HepG2 (cell line): ENCODE measurements at regions not wholly inside any gene's neighbourhood (a gene's known extent, or its start where the extent isn't known, plus 50 kb on each side); places are given as distances from the start of the nearest gene placed in this dataset.

Source experiments
- ATAC-seq: fragments of 200-7000 bp; cut with Tn5 transposase; 3 replicates; pipeline ENCODE4 v1.9.1; 2020; ENCODE audit warnings: mild to moderate bottlenecking, moderate library complexity
- BruUV-seq: library from RNA; stranded (reverse); fragments of 400-500 nt; replicated peaks from 2 replicates; lab custom pipeline; 2021; lab: Mats Ljungman, UMichigan
- CTCF ChIA-PET: fragments of 300-600 bp; formaldehyde crosslinking; extraction: SDS; loops from one replicate; lab custom pipeline; 2021; ENCODE audit warnings: low total read pairs, inconsistent platforms, low intra/inter-chr PET ratio; lab: Yijun Ruan, JAX
- POLR2A ChIA-PET: fragments of 350-600 bp; sonication (Branson Sonifier 250); formaldehyde crosslinking; loops from one replicate; lab custom pipeline; 2020; ENCODE audit warnings: antibody characterized with exemption, inconsistent platforms; lab: Yijun Ruan, JAX
- DNase-seq: peaks from one replicate; pipeline ENCODE4 v3.0.0-alpha.2; 2015; ENCODE audit warnings: low spot score
- FAIRE-seq: peaks from 3 replicates; lab custom pipeline; 2011; peaks lifted over from hg19 to GRCh38; lab: Jason Lieb, UNC
- H2AFZ ChIP-seq: one replicate; pipeline ENCODE4 v1.6.1; 2011; ENCODE audit warnings: low read length, inconsistent platforms
- H3K27ac ChIP-seq: fragments of 300-600 bp; 3 replicates; pipeline ENCODE4 v1.8.0; 2011; ENCODE audit warnings: mixed run types, mild to moderate bottlenecking, mixed read lengths, low read length, inconsistent platforms; ENCODE audit not compliant: insufficient read depth; ENCODE audit errors: extremely low read length
- H3K27me3 ChIP-seq, 2 experiments: fragments of 200-600 bp in 1 of 2; 2 replicates in 1 of 2; 3 replicates in 1 of 2; pipeline versions ENCODE4 v1.6.0 to v1.8.0; 2011; ENCODE audit warnings: low read length in 2 of 2, mild to moderate bottlenecking in 2 of 2, moderate library complexity in 2 of 2, inconsistent platforms in 1 of 2; ENCODE audit not compliant: insufficient read depth in 2 of 2, control insufficient read depth in 1 of 2
- H3K36me3 ChIP-seq, 2 experiments: fragments of 200-600 bp in 1 of 2; replicated peaks in 1 of 2; 2 replicates in 1 of 2; 3 replicates in 1 of 2; pipeline versions ENCODE4 v1.5.1 to v1.8.0; 2011; ENCODE audit warnings: low read length in 2 of 2, inconsistent platforms in 1 of 2; ENCODE audit not compliant: insufficient read depth in 2 of 2, control insufficient read depth in 1 of 2
- H3K4me1 ChIP-seq: 2 replicates; pipeline ENCODE4 v1.5.1; 2012; ENCODE audit warnings: low read length, inconsistent platforms; ENCODE audit not compliant: insufficient read depth
- H3K4me2 ChIP-seq: 2 replicates; pipeline ENCODE4 v1.6.0; 2011; ENCODE audit warnings: low read depth, low read length, inconsistent platforms
- H3K4me3 ChIP-seq, 3 experiments: fragments of 200-600 bp in 1 of 3; sonication (generic), shearing (Covaris generic) in 1 of 3; replicated peaks in 1 of 3; 2 replicates each; pipeline ENCODE4 v1.5.1; 2011 to 2016; ENCODE audit warnings: low read length in 3 of 3, inconsistent platforms in 2 of 3, low read depth in 2 of 3, mild to moderate bottlenecking in 2 of 3, control low read depth in 1 of 3, mixed read lengths in 1 of 3; ENCODE audit not compliant: insufficient read depth in 1 of 3
- H3K79me2 ChIP-seq: one replicate; pipeline ENCODE4 v1.6.1; 2011; ENCODE audit warnings: low read length, inconsistent platforms; ENCODE audit not compliant: insufficient read depth
- H3K9ac ChIP-seq: 2 replicates; pipeline ENCODE4 v1.6.0; 2011; ENCODE audit warnings: mild to moderate bottlenecking, low read depth, low read length, inconsistent platforms; ENCODE audit not compliant: insufficient read depth
- H3K9me3 ChIP-seq: 2 replicates; pipeline ENCODE4 v1.5.1; 2012; ENCODE audit warnings: mild to moderate bottlenecking, low read length
- H4K20me1 ChIP-seq: 2 replicates; pipeline ENCODE4 v1.6.0; 2011; ENCODE audit warnings: inconsistent platforms, mild to moderate bottlenecking, low read length, moderate library complexity; ENCODE audit not compliant: insufficient read depth
- CEBPB ChIP-seq: IDR thresholded peaks from 2 replicates; pipeline ENCODE4 v1.6.1; 2011; ENCODE audit warnings: low read depth, low read length, improper control_type of control experiment, borderline replicate concordance
- CREM ChIP-seq, 2 experiments: sonication (generic) in 1 of 2; formaldehyde crosslinking in 1 of 2; IDR thresholded peaks; 2 replicates each; pipeline versions ENCODE4 v1.4.0 to v1.6.1; 2016 to 2020; ENCODE audit warnings: antibody characterized with exemption in 1 of 2, mild to moderate bottlenecking in 1 of 2, missing genetic modification reagents in 1 of 2
- DR1 ChIP-seq: sonication (generic); formaldehyde crosslinking; IDR thresholded peaks from 2 replicates; pipeline ENCODE4 v1.8.0; 2021; ENCODE audit warnings: mild to moderate bottlenecking, missing genetic modification reagents, inconsistent platforms
- ELF3 ChIP-seq: IDR thresholded peaks from 2 replicates; pipeline ENCODE4 v1.6.1; 2016; ENCODE audit warnings: missing genetic modification reagents, missing compliant biosample characterization
- GZF1 ChIP-seq: sonication (generic); formaldehyde crosslinking; IDR thresholded peaks from 2 replicates; pipeline ENCODE4 v1.5.1; 2020; ENCODE audit warnings: mild to moderate bottlenecking, missing genetic modification reagents
- JUNB ChIP-seq: sonication (generic); formaldehyde crosslinking; IDR thresholded peaks from 2 replicates; pipeline ENCODE4 v1.8.0; 2022; ENCODE audit warnings: missing genetic modification reagents, mild to moderate bottlenecking, borderline replicate concordance
- NCOA1 ChIP-seq: sonication (generic); formaldehyde crosslinking; IDR thresholded peaks from 2 replicates; pipeline ENCODE4 v1.9.0; 2021; ENCODE audit warnings: missing genetic modification reagents
- TBP ChIP-seq: sonication (generic); formaldehyde crosslinking; IDR thresholded peaks from 2 replicates; pipeline ENCODE4 v1.5.0; 2020; ENCODE audit warnings: missing genetic modification reagents
- ZFP37 ChIP-seq: sonication (generic); formaldehyde crosslinking; IDR thresholded peaks from 2 replicates; pipeline ENCODE4 v1.4.0; 2020; ENCODE audit warnings: missing genetic modification reagents, borderline replicate concordance
- ZNF230 ChIP-seq: sonication (generic); formaldehyde crosslinking; IDR thresholded peaks from 2 replicates; pipeline ENCODE4 v1.4.0; 2020; ENCODE audit warnings: mild to moderate bottlenecking, missing genetic modification reagents
- ZNF44 ChIP-seq: sonication (generic); formaldehyde crosslinking; IDR thresholded peaks from 2 replicates; pipeline ENCODE4 v1.5.1; 2020; ENCODE audit warnings: mild to moderate bottlenecking, missing genetic modification reagents
- ZNF639 ChIP-seq: conservative IDR thresholded peaks from 2 replicates; pipeline ENCODE4 v1.6.1; 2018; ENCODE audit warnings: missing genetic modification reagents
- WGBS: methylation state at CpG from one replicate; pipeline ENCODE4 v1.1.6; 2017; ENCODE audit warnings: low lambda C conversion rate; 5-methylcytosine and 5-hydroxymethylcytosine counted together
- in situ Hi-C: cut with HindIII; loops from 2 replicates; pipeline ENCODE4 v1.10.0; 2017; ENCODE audit warnings: low pct_unique_long_range_greater_than_20kb; ENCODE audit not compliant: extremely low pct_ligation_motif_present
- intact Hi-C: fragments of 100-400 bp; cut with micrococcal nuclease; formaldehyde crosslinking; loops from one replicate; pipeline ENCODE4 v1.10.0; 2022; ENCODE audit not compliant: unreplicated experiment
- TF ChIP-seq, protein P1 (sequence below), 2 experiments: sonication (generic) in 1 of 2; formaldehyde crosslinking in 1 of 2; IDR thresholded peaks; 2 replicates each; pipeline versions ENCODE4 v1.4.0 to v1.6.1; 2016 to 2020; ENCODE audit warnings: borderline replicate concordance in 1 of 2, low read depth in 1 of 2, mild to moderate bottlenecking in 1 of 2, missing genetic modification reagents in 1 of 2

GRCh38 chr13:33577007-33577406 is 240.9 kb upstream of the RFC3 start:
- Histone ChIP-seq H3K4me3 (no peak overlapping the region), H3K27ac (no peak overlapping the region), H3K9ac (no peak overlapping the region), H3K9me3 (no peaks in the 10 kb centered on the region)
- POLR2A ChIA-PET, result no interaction called here
- WGBS, result 92% methylated on average over 2 of the region's 2 CpGs
- intact Hi-C loops, result no loop called here
- FAIRE-seq, result no peak
- DNase-seq, result no peak
- TF ChIP-seq JUNB (CRISPR knock-in tag) (no peak), ELF3 (CRISPR knock-in tag) (no peak), CEBPB (no peak), TBP (CRISPR knock-in tag) (no peak), ZNF230 (no peak), DR1 (CRISPR knock-in tag) (no peak), GZF1 (CRISPR knock-in tag) (no peak), NCOA1 (CRISPR knock-in tag) (no peak), ZNF639 (CRISPR knock-in tag) (no peak), ZFP37 (no peak), ZNF44 (CRISPR knock-in tag) (no peak), CREM (IDR thresholded peaks at IDR 0.05) (no peak), CREM (CRISPR knock-in tag; IDR thresholded peaks at IDR 0.05) (no peak)
- TF ChIP-seq, protein P1, sequence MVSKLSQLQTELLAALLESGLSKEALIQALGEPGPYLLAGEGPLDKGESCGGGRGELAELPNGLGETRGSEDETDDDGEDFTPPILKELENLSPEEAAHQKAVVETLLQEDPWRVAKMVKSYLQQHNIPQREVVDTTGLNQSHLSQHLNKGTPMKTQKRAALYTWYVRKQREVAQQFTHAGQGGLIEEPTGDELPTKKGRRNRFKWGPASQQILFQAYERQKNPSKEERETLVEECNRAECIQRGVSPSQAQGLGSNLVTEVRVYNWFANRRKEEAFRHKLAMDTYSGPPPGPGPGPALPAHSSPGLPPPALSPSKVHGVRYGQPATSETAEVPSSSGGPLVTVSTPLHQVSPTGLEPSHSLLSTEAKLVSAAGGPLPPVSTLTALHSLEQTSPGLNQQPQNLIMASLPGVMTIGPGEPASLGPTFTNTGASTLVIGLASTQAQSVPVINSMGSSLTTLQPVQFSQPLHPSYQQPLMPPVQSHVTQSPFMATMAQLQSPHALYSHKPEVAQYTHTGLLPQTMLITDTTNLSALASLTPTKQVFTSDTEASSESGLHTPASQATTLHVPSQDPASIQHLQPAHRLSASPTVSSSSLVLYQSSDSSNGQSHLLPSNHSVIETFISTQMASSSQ (IDR thresholded peaks at IDR 0.05; ENCODE audit: low read depth), result no peak
- TF ChIP-seq, protein P1 (CRISPR knock-in tag; IDR thresholded peaks at IDR 0.05; ENCODE audit: borderline replicate concordance), result no peak
- TF ChIP-seq, all 625 proteins: peak for 0
- no peak overlapping the region for H2AFZ ChIP-seq
- in situ Hi-C loops, result no loop called here
- no peak for ATAC-seq
- CTCF ChIA-PET, result no interaction called here
- H4K20me1 ChIP-seq, result no peaks in the 10 kb centered on the region
- no peaks in the 10 kb centered on the region; a peak in 1 of 5 replicates for H3K27me3 ChIP-seq
- H3K4me1 ChIP-seq, result no peaks in the 10 kb centered on the region
- no peaks in the 10 kb centered on the region for H3K36me3 ChIP-seq
- no peaks in the 10 kb centered on the region for H3K79me2 ChIP-seq
- no peak overlapping the region for H3K4me2 ChIP-seq
- BruUV-seq, result no TSS peak
